ENCODE measurements at regions not wholly inside any gene's neighbourhood (a gene's known extent, or its start where the extent isn't known, plus 50 kb on each side); places are given as distances from the start of the nearest gene placed in this dataset.

DNA sequence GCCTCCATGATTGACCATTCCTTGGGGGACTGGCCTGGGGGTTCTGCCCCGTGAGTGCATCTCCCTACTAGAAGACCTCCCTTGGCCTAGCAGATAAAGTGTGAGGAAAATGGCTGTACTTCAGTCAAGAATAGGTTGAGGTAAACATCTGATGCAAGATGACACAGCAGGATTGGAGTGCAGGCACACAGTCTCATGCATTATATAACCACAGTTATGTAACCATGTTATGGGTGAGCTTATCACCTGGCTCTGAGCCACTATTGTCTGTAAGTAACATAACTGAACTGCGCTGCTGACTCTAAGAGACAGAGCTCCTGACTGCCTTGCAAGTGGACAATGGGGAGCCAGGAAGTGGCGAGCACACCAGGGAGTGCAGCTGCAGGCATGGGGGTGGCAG is 378.7 kb upstream of the ANO5 start:
- H3K4me3 ChIP-seq = no peak overlapping the region
- H3K36me3 ChIP-seq = no peaks in the 10 kb centered on the region
- H3K27me3 ChIP-seq (replicated peaks; ENCODE audit: insufficient read depth) = no peaks in the 10 kb centered on the region
- no peaks in the 10 kb centered on the region for H3K9me3 ChIP-seq
- DNase-seq (ENCODE audit: low spot score) = no peak
- no peak overlapping the region for H3K27ac ChIP-seq
- no peak for ATAC-seq (ENCODE audit: insufficient number of reproducible peaks, low FRiP score, low read depth)
- no peak for TF ChIP-seq CTCF (IDR thresholded peaks at IDR 0.05)
- H3K4me1 ChIP-seq (ENCODE audit: control insufficient read depth in 1 of 2, low read depth in 2 of 2) = no peaks in the 10 kb centered on the region

GRCh38 chr11:21817696-21818095 is 375.2 kb upstream of the ANO5 start:
- no peak for TF ChIP-seq CTCF (IDR thresholded peaks at IDR 0.05)
- DNase-seq (ENCODE audit: low spot score) (no peak), ATAC-seq (ENCODE audit: insufficient number of reproducible peaks, low FRiP score, low read depth) (no peak)
- no peaks in the 10 kb centered on the region for H3K27me3 ChIP-seq (replicated peaks; ENCODE audit: insufficient read depth)
- no peak overlapping the region for H3K4me3 ChIP-seq
- no peaks in the 10 kb centered on the region for H3K9me3 ChIP-seq
- H3K27ac ChIP-seq = no peak overlapping the region
- H3K4me1 ChIP-seq (ENCODE audit: control insufficient read depth in 1 of 2, low read depth in 2 of 2) = no peaks in the 10 kb centered on the region
- no peaks in the 10 kb centered on the region for H3K36me3 ChIP-seq

- no peak overlapping the region for H3K27ac ChIP-seq
- H3K9me3 ChIP-seq = no peaks in the 10 kb centered on the region
- H3K36me3 ChIP-seq = no peaks in the 10 kb centered on the region
- no peak overlapping the region for H3K4me3 ChIP-seq
- TF ChIP-seq CTCF (IDR thresholded peaks at IDR 0.05) = no peak
- DNase-seq (ENCODE audit: low spot score) (no peak), ATAC-seq (ENCODE audit: insufficient number of reproducible peaks, low FRiP score, low read depth) (no peak)
- no peaks in the 10 kb centered on the region for H3K27me3 ChIP-seq (replicated peaks; ENCODE audit: insufficient read depth)
- H3K4me1 ChIP-seq (ENCODE audit: control insufficient read depth in 1 of 2, low read depth in 2 of 2) = no peaks in the 10 kb centered on the region
These were observed 372.7 kb upstream of the ANO5 start for GRCh38 chr11:21820176-21820575.

- H3K9me3 ChIP-seq = no peaks in the 10 kb centered on the region
- no peak overlapping the region for H3K4me3 ChIP-seq
- H3K27me3 ChIP-seq (replicated peaks; ENCODE audit: insufficient read depth) = no peaks in the 10 kb centered on the region
- peaks cover 3 to 20% of the 10 kb centered on the region in 2 donors for H3K4me1 ChIP-seq (ENCODE audit: control insufficient read depth in 1 of 2, low read depth in 2 of 2)
- no peaks in the 10 kb centered on the region for H3K36me3 ChIP-seq
- no peak for DNase-seq (ENCODE audit: low spot score)
- no peak overlapping the region for H3K27ac ChIP-seq
- ATAC-seq (ENCODE audit: insufficient number of reproducible peaks, low FRiP score, low read depth) = no peak
- TF ChIP-seq CTCF (IDR thresholded peaks at IDR 0.05) = no peak
These were observed 367.8 kb upstream of the ANO5 start for GRCh38 chr11:21825127-21825526.

- H3K27me3 ChIP-seq (replicated peaks; ENCODE audit: insufficient read depth) = no peaks in the 10 kb centered on the region
- TF ChIP-seq CTCF (IDR thresholded peaks at IDR 0.05) = no peak
- no peaks in the 10 kb centered on the region for H3K4me1 ChIP-seq (ENCODE audit: control insufficient read depth in 1 of 2, low read depth in 2 of 2)
- no peak overlapping the region for H3K4me3 ChIP-seq
- ATAC-seq (ENCODE audit: insufficient number of reproducible peaks, low FRiP score, low read depth) (no peak), DNase-seq (ENCODE audit: low spot score) (no peak)
- no peaks in the 10 kb centered on the region for H3K9me3 ChIP-seq
- no peak overlapping the region for H3K27ac ChIP-seq
- H3K36me3 ChIP-seq = no peaks in the 10 kb centered on the region
These were observed 354.5 kb upstream of the ANO5 start for GRCh38 chr11:21838427-21838826.

All from thoracic aorta (tissue), 2 donors.